ENCODE measurements at regions not wholly inside any gene's neighbourhood (a gene's known extent, or its start where the extent isn't known, plus 50 kb on each side); places are given as distances from the start of the nearest gene placed in this dataset.

DNA sequence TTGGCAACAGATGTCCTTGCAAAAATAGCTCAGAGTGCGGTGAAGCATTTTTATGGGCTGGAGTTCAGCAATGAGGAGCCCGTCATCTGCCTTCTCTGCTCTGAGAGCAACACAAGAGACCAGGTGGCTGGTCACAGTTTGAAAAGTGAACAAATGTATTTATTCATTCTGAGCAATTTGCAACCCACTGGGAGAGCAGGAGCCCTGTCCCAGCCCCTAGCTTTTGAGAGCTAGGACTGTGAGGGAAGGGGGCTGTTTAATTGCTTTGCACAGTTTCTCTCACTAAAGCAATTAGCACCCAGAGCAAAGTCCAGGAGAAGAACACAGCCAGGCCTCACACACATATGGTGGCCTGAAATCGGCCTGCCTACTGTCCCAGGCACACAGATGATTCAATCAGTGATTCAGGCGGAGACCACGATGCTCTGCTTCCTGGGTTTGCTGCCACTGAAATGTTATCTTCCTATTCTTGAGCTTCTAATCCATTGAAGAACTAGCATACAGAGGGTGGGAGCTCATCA lies 646.1 kb upstream of the ACVR2A start:
- POLR2A ChIA-PET, result no interaction called here

DNA sequence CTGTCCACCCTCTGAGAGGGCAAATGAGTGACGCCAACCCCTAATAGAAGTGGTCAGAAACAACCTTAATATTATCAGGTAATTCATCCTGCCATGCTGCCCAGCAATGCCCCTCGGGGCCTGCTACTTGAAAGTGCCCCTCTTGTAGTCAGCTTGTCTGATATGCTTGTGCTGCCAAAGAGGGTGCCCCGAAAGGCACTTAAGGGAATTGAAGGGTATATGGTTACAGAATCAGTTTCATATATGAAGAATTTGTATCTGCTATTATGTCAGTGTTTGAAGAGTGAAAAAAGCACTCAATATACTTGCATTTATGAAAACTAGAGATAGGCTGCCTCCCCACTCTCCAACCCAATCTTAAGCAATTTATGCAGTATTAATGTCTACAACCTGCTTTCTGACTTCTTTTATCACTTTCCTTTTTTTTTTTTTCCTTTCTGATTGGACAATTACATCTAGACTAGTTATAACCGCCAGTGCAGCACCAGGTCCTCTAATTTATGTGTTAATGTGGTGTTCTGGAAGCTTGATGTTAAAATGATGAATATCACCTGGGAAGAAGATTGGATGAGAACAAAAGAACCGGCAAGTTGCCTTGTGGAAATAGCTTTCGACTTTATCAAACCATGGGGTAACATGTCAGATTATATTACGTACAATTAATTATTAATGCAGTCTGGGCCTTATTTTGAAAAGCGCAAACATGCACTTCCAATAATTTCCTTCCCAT lies 646.9 kb upstream of the ACVR2A start:
- no peak for TF ChIP-seq CTCF (IDR thresholded peaks at IDR 0.05)
- no peak for TF ChIP-seq REST (IDR thresholded peaks at IDR 0.05; ENCODE audit: insufficient read depth in 1 of 2, low read depth in 2 of 2, low read length in 1 of 2)
- TF ChIP-seq POLR2AphosphoS5 (IDR thresholded peaks at IDR 0.05; ENCODE audit: low read depth, low read length), result no peak
- TF ChIP-seq SIN3A (IDR thresholded peaks at IDR 0.05; ENCODE audit: borderline replicate concordance, insufficient read depth, low read depth, low read length), result no peak
- no peak for TF ChIP-seq TCF7L2 (IDR thresholded peaks at IDR 0.05; ENCODE audit: low read depth, low read length)
- Histone ChIP-seq H3K27me3 (ENCODE audit: control insufficient read depth, insufficient read depth, low read length) (no peaks in the 10 kb centered on the region), H3K4me1 (ENCODE audit: control insufficient read depth, insufficient read depth, low read length) (no peaks in the 10 kb centered on the region), H3K9me3 (ENCODE audit: control insufficient read depth, insufficient read depth, low read depth, low read length) (no peaks in the 10 kb centered on the region), H3K4me3 (ENCODE audit: low read depth in 2 of 2, low read length in 2 of 2) (no peak overlapping the region), H3K27ac (ENCODE audit: low read length) (no peak overlapping the region), H3K36me3 (ENCODE audit: control insufficient read depth, insufficient read depth, low read length) (no peaks in the 10 kb centered on the region)
- intact Hi-C loops (cut with micrococcal nuclease; ENCODE audit: unreplicated experiment), result no loop called here
- in situ Hi-C loops (cut with HindIII; ENCODE audit: low pct_unique_long_range_greater_than_20kb, low sequenced_read_pairs), result no loop called here
- no peak for DNase-seq (ENCODE audit: low read depth, low spot score)
- POLR2A ChIA-PET, result no interaction called here
- ATAC-seq, result no peak
- CTCF ChIA-PET, result no interaction called here
- BruUV-seq (replicated peaks), result no TSS peak

More for the DNA sequence above, 646.1 kb upstream of the ACVR2A start:
- no peak overlapping the region for H3K4me3 ChIP-seq (ENCODE audit: low read depth in 2 of 2, low read length in 2 of 2)
- H3K36me3 ChIP-seq (ENCODE audit: control insufficient read depth, insufficient read depth, low read length), result no peaks in the 10 kb centered on the region
- intact Hi-C loops (cut with micrococcal nuclease; ENCODE audit: unreplicated experiment), result no loop called here
- no peaks in the 10 kb centered on the region for H3K9me3 ChIP-seq (ENCODE audit: control insufficient read depth, insufficient read depth, low read depth, low read length)
- no peaks in the 10 kb centered on the region for H3K4me1 ChIP-seq (ENCODE audit: control insufficient read depth, insufficient read depth, low read length)
- H3K27me3 ChIP-seq (ENCODE audit: control insufficient read depth, insufficient read depth, low read length), result no peaks in the 10 kb centered on the region
- no peak for TF ChIP-seq POLR2AphosphoS5 (IDR thresholded peaks at IDR 0.05; ENCODE audit: low read depth, low read length)
- TF ChIP-seq SIN3A (IDR thresholded peaks at IDR 0.05; ENCODE audit: borderline replicate concordance, insufficient read depth, low read depth, low read length), result no peak
- TF ChIP-seq CTCF (IDR thresholded peaks at IDR 0.05), result no peak
- TF ChIP-seq TCF7L2 (IDR thresholded peaks at IDR 0.05; ENCODE audit: low read depth, low read length), result no peak
- no peak for TF ChIP-seq REST (IDR thresholded peaks at IDR 0.05; ENCODE audit: insufficient read depth in 1 of 2, low read depth in 2 of 2, low read length in 1 of 2)
- CTCF ChIA-PET, result interaction anchor here (0.6 kb wide), 1 partner anchor 709 kb away, joined by 6 read pairs; no protein-coding TSS in a partner anchor
- BruUV-seq (replicated peaks), result no TSS peak
- in situ Hi-C loops (cut with HindIII; ENCODE audit: low pct_unique_long_range_greater_than_20kb, low sequenced_read_pairs), result no loop called here
- DNase-seq (ENCODE audit: low read depth, low spot score), result no peak
- ATAC-seq, result no peak
- no peak overlapping the region for H3K27ac ChIP-seq (ENCODE audit: low read length)
